GM23248 (cell line): ENCODE measurements at regions not wholly inside any gene's neighbourhood (a gene's known extent, or its start where the extent isn't known, plus 50 kb on each side); places are given as distances from the start of the nearest gene placed in this dataset.

Source experiments
- DNase-seq: peaks from one replicate; pipeline ENCODE4 v3.0.0-alpha.2; 2015
- H2AFZ ChIP-seq: fragments of 200-600 bp; sonication (generic); 2 replicates; pipeline ENCODE4 v1.6.1; 2016; ENCODE audit warnings: antibody characterized with exemption
- H3F3A ChIP-seq: fragments of 200-600 bp; sonication (generic); 2 replicates; pipeline ENCODE4 v1.6.1; 2016; ENCODE audit warnings: mild to moderate bottlenecking, antibody characterized with exemption, mixed run types; ENCODE audit not compliant: insufficient read depth
- H3K27ac ChIP-seq: fragments of 200-600 bp; sonication (generic); 2 replicates; pipeline ENCODE4 v1.5.1; 2016; ENCODE audit warnings: mild to moderate bottlenecking
- H3K27me3 ChIP-seq: fragments of 200-600 bp; sonication (generic); replicated peaks from 2 replicates; pipeline ENCODE4 v1.6.1; 2016; ENCODE audit warnings: mild to moderate bottlenecking; ENCODE audit not compliant: insufficient read depth
- H3K36me3 ChIP-seq: fragments of 200-600 bp; sonication (generic); 2 replicates; pipeline ENCODE4 v1.6.1; 2016; ENCODE audit warnings: low read depth, mild to moderate bottlenecking
- H3K4me1 ChIP-seq: fragments of 200-600 bp; sonication (generic); 2 replicates; pipeline ENCODE4 v1.6.1; 2016; ENCODE audit warnings: mild to moderate bottlenecking; ENCODE audit not compliant: insufficient read depth
- H3K4me2 ChIP-seq: fragments of 200-600 bp; sonication (generic); one replicate; pipeline ENCODE4 v1.6.1; 2016; ENCODE audit warnings: mild to moderate bottlenecking; ENCODE audit not compliant: unreplicated experiment
- H3K4me3 ChIP-seq: fragments of 200-600 bp; sonication (generic); 2 replicates; pipeline ENCODE4 v1.5.1; 2016; ENCODE audit warnings: mild to moderate bottlenecking
- H3K79me2 ChIP-seq: fragments of 200-600 bp; sonication (generic); 2 replicates; pipeline ENCODE4 v1.6.1; 2016; ENCODE audit warnings: mild to moderate bottlenecking; ENCODE audit not compliant: insufficient read depth
- H3K9ac ChIP-seq: fragments of 200-600 bp; sonication (generic); 2 replicates; pipeline ENCODE4 v1.6.1; 2016; ENCODE audit warnings: mild to moderate bottlenecking
- H3K9me2 ChIP-seq: fragments of 200-600 bp; sonication (generic); 2 replicates; pipeline ENCODE4 v1.6.1; 2016; ENCODE audit warnings: mixed run types, mild to moderate bottlenecking, moderate library complexity; ENCODE audit not compliant: insufficient read depth
- H3K9me3 ChIP-seq: fragments of 200-600 bp; sonication (generic); one replicate; pipeline ENCODE4 v1.6.1; 2017; ENCODE audit warnings: low read depth
- H4K20me1 ChIP-seq: fragments of 200-600 bp; sonication (generic); 2 replicates; pipeline ENCODE4 v1.6.0; 2016; ENCODE audit not compliant: insufficient read depth
- EZH2 ChIP-seq: fragments of 200-600 bp; sonication (generic); IDR thresholded peaks from 2 replicates; pipeline ENCODE4 v1.6.1; 2018; ENCODE audit warnings: antibody characterized with exemption, mild to moderate bottlenecking; ENCODE audit not compliant: insufficient read depth, poor library complexity, severe bottlenecking
- EZH2phosphoT487 ChIP-seq: fragments of 200-600 bp; sonication (generic); IDR thresholded peaks from 2 replicates; pipeline ENCODE4 v1.6.1; 2018; ENCODE audit warnings: antibody characterized with exemption, moderate library complexity, mild to moderate bottlenecking, low read depth; ENCODE audit not compliant: insufficient read depth
- WGBS, 2 experiments: methylation state at CpG; one replicate each; pipeline ENCODE4 v1.1.6; 2015 to 2017; ENCODE audit warnings: low lambda C conversion rate in 2 of 2, low coverage in 1 of 2; ENCODE audit errors: missing lambda C conversion rate in 2 of 2; 5-methylcytosine and 5-hydroxymethylcytosine counted together
- in situ Hi-C: fragments of 300-500 bp; cut with MboI; formaldehyde crosslinking; loops from 2 replicates; pipeline ENCODE4 v1.15.0; 2020

- Histone ChIP-seq H3K9me3 (no peaks in the 10 kb centered on the region), H3K9ac (no peak overlapping the region), H3K4me1 (no peaks in the 10 kb centered on the region), H3K27ac (no peak overlapping the region), H2AFZ (no peak overlapping the region), H3K4me2 (no peak overlapping the region), H3K79me2 (no peaks in the 10 kb centered on the region), H4K20me1 (no peaks in the 10 kb centered on the region), H3K36me3 (no peaks in the 10 kb centered on the region), H3F3A (no peaks in the 10 kb centered on the region), H3K4me3 (no peak overlapping the region), H3K9me2 (no peaks in the 10 kb centered on the region; the same call in 1 of the 2 replicates), H3K27me3 (no peaks in the 10 kb centered on the region)
- in situ Hi-C loops = no loop called here
- TF ChIP-seq EZH2phosphoT487 (no peak), EZH2 (no peak)
- DNase-seq = peak; percentile 36
- 42% methylated on average over 2 of the region's 2 CpGs for WGBS, 2 experiments
Measured at GRCh38 chr9:18333157-18333556, 140.8 kb upstream of the ADAMTSL1 start.

- H3K27ac ChIP-seq = no peak overlapping the region
- H3F3A ChIP-seq = no peaks in the 10 kb centered on the region
- H3K4me3 ChIP-seq = no peak overlapping the region
- no peak overlapping the region for H3K9ac ChIP-seq
- H3K79me2 ChIP-seq = no peaks in the 10 kb centered on the region
- no peaks in the 10 kb centered on the region for H4K20me1 ChIP-seq
- DNase-seq = no peak
- H3K36me3 ChIP-seq = no peaks in the 10 kb centered on the region
- WGBS, 2 experiments = 94 to 98% methylated on average over 1 of the region's 1 CpG
- in situ Hi-C loops = no loop called here
- no peaks in the 10 kb centered on the region for H3K9me2 ChIP-seq
- TF ChIP-seq EZH2phosphoT487 (no peak), EZH2 (no peak)
- H3K4me1 ChIP-seq = no peaks in the 10 kb centered on the region
- H2AFZ ChIP-seq = no peak overlapping the region
- no peaks in the 10 kb centered on the region for H3K27me3 ChIP-seq
- no peaks in the 10 kb centered on the region for H3K9me3 ChIP-seq
- no peak overlapping the region for H3K4me2 ChIP-seq
Measured at GRCh38 chr9:18335825-18336224, 138.1 kb upstream of the ADAMTSL1 start.

- H3K27me3 ChIP-seq = no peaks in the 10 kb centered on the region
- no peak overlapping the region for H3K9ac ChIP-seq
- no peak overlapping the region for H2AFZ ChIP-seq
- H3K4me2 ChIP-seq = no peak overlapping the region
- no peaks in the 10 kb centered on the region for H4K20me1 ChIP-seq
- H3K9me3 ChIP-seq = no peaks in the 10 kb centered on the region
- H3K27ac ChIP-seq = no peak overlapping the region
- no peaks in the 10 kb centered on the region for H3K36me3 ChIP-seq
- in situ Hi-C loops = no loop called here
- no peaks in the 10 kb centered on the region for H3K79me2 ChIP-seq
- WGBS, 2 experiments = 94 to 97% methylated on average over 4 of the region's 4 CpGs
- H3K9me2 ChIP-seq = no peaks in the 10 kb centered on the region
- H3K4me3 ChIP-seq = no peak overlapping the region
- H3K4me1 ChIP-seq = no peaks in the 10 kb centered on the region
- no peaks in the 10 kb centered on the region for H3F3A ChIP-seq
- DNase-seq = peak; percentile 13
- no peak for TF ChIP-seq EZH2
- no peak for TF ChIP-seq EZH2phosphoT487
Measured at GRCh38 chr9:18338042-18338441, 135.9 kb upstream of the ADAMTSL1 start.

- in situ Hi-C loops = no loop called here
- H4K20me1 ChIP-seq = no peaks in the 10 kb centered on the region
- H3F3A ChIP-seq = peaks cover 9% of the 10 kb centered on the region; the same call in 1 of the 2 replicates
- H3K4me1 ChIP-seq = peaks cover 15% of the 10 kb centered on the region
- no peak overlapping the region for H3K4me3 ChIP-seq
- WGBS, 2 experiments = 68 to 83% methylated on average over 2 of the region's 2 CpGs
- no peaks in the 10 kb centered on the region for H3K36me3 ChIP-seq
- no peaks in the 10 kb centered on the region for H3K27me3 ChIP-seq
- H3K9me3 ChIP-seq = no peaks in the 10 kb centered on the region
- no peaks in the 10 kb centered on the region for H3K79me2 ChIP-seq
- 0 out of 2 replicates have a peak overlapping the region, but pooled peaks have one; percentile 15 for H3K27ac ChIP-seq
- H3K4me2 ChIP-seq = no peak overlapping the region
- H3K9ac ChIP-seq = no peak overlapping the region
- no peaks in the 10 kb centered on the region; the same call in 1 of the 2 replicates for H3K9me2 ChIP-seq
- H2AFZ ChIP-seq = no peak overlapping the region
- TF ChIP-seq EZH2 = no peak
- TF ChIP-seq EZH2phosphoT487 = no peak
- peak; percentile 80 for DNase-seq
Measured at GRCh38 chr9:18343784-18344183, 130.2 kb upstream of the ADAMTSL1 start.

- Histone ChIP-seq H3K9me3 (no peaks in the 10 kb centered on the region), H4K20me1 (no peaks in the 10 kb centered on the region)
- 87 to 96% methylated on average over 3 of the region's 3 CpGs for WGBS, 2 experiments
Measured at GRCh38 chr9:18346745-18347144, 127.2 kb upstream of the ADAMTSL1 start.

More at GRCh38 chr9:18346745-18347144, 127.2 kb upstream of the ADAMTSL1 start:
- Histone ChIP-seq H3K4me2 (no peak overlapping the region), H3K9ac (no peak overlapping the region), H2AFZ (no peak overlapping the region), H3K4me3 (no peak overlapping the region), H3K27me3 (no peaks in the 10 kb centered on the region), H3K36me3 (no peaks in the 10 kb centered on the region), H3K4me1 (peaks cover 15% of the 10 kb centered on the region), H3K79me2 (no peaks in the 10 kb centered on the region), H3K9me2 (no peaks in the 10 kb centered on the region; the same call in 1 of the 2 replicates), H3F3A (peaks cover 9% of the 10 kb centered on the region; the same call in 1 of the 2 replicates), H3K27ac (no peak overlapping the region)
- in situ Hi-C loops = no loop called here
- DNase-seq = no peak
- TF ChIP-seq EZH2phosphoT487 (no peak), EZH2 (no peak)
